NCI-H748 (cell line): ENCODE measurements at regions not wholly inside any gene's neighbourhood (a gene's known extent, or its start where the extent isn't known, plus 50 kb on each side); places are given as distances from the start of the nearest gene placed in this dataset.
"Not testable (repeated sequence)": the region's sequence is repeated elsewhere in the genome, so short reads cannot be mapped to it uniquely, and the experiment has no call there.

ENCODE experiments used
- DNase-seq: peaks from one replicate; lab custom pipeline; 2025; ENCODE audit not compliant: unreplicated experiment; lab: John Stamatoyannopoulos, UW

- DNase-seq = no peak
Measured at GRCh38 chr7:45402480-45403218, 171.5 kb upstream of the ADCY1 start.

GRCh38 chr7:45404622-45405021, 169.5 kb upstream of the ADCY1 start:
- no peak for DNase-seq

- DNase-seq = peak; percentile 58
Measured at GRCh38 chr7:45407730-45408408, 166.3 kb upstream of the ADCY1 start.

DNA sequence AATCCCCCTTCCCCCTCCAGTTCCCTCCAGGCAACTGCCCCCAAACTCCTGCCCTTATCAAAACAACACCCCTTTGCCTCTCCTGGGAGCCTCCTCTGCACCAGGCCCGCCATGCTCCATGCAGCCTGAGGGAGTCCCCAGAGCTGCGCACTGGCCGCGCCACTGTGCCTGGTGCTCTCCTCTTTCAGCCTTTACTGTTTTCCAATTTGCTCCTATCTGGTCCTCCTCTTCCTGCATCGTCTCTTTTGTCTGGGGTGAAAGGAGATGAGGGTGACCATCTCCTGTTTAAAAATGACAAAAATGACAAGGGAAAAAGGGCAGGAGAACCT, 165.8 kb upstream of the ADCY1 start:
- no peak for DNase-seq

- no peak for DNase-seq
Measured at GRCh38 chr7:45410893-45411292, 163.3 kb upstream of the ADCY1 start.

DNA sequence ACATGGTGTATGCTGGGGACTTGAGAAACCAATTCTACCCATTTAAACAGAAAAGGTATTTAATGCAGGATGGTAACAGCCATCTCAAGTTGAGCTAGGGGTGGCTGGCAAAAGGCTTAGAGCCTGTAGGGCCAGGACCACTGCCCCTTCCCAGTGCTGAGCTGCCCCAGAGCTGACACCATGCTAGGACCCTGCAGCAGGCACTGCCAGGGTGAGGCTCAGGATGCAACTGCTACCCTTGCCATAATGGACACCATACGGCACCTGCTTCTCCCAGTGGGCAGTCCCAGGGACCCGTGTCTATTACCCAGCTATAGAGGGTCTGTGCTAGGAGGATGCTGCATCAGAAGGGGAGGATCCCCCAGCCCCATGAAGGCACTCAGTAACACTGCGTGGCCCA, 160.7 kb upstream of the ADCY1 start:
- no peak for DNase-seq

DNA sequence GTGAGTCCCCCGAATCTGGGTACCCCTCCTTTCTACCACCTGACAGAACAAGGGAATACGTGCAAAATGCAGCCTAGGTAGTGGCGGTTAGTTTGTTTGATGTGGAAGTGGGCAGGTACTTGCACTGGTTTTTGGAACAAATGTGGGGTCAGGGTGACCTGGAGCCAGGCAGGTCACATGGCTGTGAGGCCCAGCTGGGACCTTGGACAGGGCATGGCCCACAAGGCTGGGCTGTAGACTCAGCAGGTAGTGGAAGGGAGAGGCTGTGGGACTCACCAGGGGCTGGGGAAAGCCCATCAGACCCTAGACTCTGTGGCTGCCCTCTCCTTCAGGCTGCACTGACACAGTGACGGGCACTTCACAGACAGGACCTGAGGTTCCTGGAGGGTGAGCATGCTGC, 159.9 kb upstream of the ADCY1 start:
- no peak for DNase-seq

- no peak for DNase-seq
Measured at GRCh38 chr7:45415265-45415664, 158.9 kb upstream of the ADCY1 start.

GRCh38 chr7:45416846-45417245, 157.3 kb upstream of the ADCY1 start:
- DNase-seq = no peak

DNA sequence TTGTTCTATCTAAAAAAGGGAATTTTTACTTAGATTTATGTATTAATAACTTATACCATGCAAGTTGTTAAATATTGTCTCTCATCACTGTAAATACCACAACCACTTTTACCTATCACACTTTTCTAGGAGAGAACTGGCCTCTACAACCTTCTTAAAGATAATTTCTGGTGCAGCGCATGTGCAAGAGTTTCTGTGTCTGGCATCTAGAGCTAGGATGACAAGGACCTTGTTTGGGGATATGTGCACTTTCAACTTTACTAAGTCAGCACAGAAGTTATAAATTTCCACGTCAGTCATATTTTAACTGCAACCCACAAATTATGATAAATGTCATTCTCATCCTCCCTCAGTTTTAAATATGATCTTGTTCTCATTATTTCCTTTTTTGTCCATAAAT, 156.9 kb upstream of the ADCY1 start:
- no peak for DNase-seq

GRCh38 chr7:45417735-45418134, 156.4 kb upstream of the ADCY1 start:
- DNase-seq = no peak

- no peak for DNase-seq
Measured at GRCh38 chr7:45420843-45421495, 153.2 kb upstream of the ADCY1 start.

GRCh38 chr7:45421806-45422205, 152.4 kb upstream of the ADCY1 start:
- no peak for DNase-seq

- DNase-seq = no peak
Measured at GRCh38 chr7:45430397-45430796, 143.8 kb upstream of the ADCY1 start.

GRCh38 chr7:45434167-45434784, 139.9 kb upstream of the ADCY1 start:
- DNase-seq = no peak

- DNase-seq = no peak
Measured at GRCh38 chr7:45435131-45435530, 139.0 kb upstream of the ADCY1 start.

- DNase-seq = no peak
Measured at GRCh38 chr7:45435846-45436245, 138.3 kb upstream of the ADCY1 start.

DNA sequence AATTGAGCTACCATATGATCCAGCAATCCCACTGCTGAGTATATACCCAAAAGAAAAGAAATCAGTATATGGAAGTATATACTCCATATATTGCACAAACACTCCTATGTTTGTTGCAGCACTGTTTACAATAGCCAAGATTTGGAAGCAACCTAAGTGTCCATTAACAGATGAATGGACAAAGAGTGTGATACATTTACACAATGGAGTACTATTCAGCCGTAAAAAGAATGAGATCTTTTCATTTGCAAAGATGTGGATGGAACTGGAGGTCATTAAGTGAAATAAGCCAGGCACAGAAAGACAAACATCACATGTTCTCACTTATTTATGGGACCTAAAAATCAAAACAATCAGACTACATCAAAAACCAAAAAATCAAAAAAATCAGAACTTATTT, 133.4 kb upstream of the ADCY1 start:
- DNase-seq = not testable (repeated sequence)

- DNase-seq = no peak
Measured at GRCh38 chr7:45443263-45443662, 130.9 kb upstream of the ADCY1 start.

DNA sequence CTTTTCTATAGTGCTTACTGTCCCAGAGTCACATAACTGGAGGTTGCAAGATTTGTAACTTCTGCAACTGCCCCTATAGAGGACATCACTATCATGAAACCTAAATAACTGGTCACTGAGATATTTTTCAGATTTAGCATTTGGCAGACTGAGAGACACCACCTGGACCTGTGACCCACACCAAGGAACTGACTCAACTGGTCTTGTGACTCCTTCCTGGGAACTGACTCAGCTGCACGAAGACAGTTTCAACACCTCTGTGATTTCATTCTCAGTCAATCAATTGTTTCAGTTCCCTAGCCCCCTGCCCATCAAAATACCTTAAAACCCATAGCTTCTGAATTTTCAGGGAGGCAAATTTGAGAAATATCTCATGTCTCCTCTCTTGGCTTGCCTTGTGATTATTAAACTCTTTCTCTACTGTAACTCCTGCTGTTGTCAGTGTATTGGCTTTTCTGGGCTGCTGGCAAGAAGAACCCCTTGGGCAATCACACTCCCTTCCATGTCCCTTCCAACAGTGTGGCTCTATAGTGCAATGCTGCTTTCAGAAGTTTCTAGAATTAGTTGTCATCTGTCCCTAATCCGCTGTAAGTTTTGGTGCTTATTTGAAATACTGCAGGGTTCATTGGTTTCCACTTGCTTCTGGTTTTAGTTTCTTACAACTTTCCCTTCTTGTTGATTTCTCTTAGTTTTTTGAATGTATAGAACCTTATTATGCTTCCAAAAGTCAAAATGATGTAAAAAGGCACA, 127.8 kb upstream of the ADCY1 start:
- DNase-seq = no peak

DNA sequence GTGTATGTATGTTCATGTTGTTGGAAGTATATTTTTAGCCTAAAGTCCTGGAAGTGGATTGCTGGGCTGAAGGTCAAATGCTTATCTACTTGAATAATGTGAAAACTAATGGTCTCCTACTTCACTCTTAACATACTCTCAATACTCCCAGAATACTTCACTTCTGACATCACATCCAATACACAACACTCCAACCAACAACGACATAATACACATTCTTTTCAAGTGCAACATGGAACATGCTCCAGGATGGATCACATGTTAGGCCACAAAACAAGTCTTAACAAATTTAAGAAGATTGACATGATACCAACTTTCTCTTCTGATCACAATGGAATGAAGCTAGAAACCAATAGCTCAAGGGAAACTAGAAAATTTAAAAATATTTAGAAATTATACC, 126.9 kb upstream of the ADCY1 start:
- DNase-seq = no peak
